ENCODE measurements at regions not wholly inside any gene's neighbourhood (a gene's known extent, or its start where the extent isn't known, plus 50 kb on each side); places are given as distances from the start of the nearest gene placed in this dataset.

GRCh38 chr4:8699063-8699385 is 106.5 kb downstream of the CPZ start:
- no peak for TF ChIP-seq CTCF (conservative IDR thresholded peaks at IDR 0.05)
- Mint-ChIP-seq H3K27ac (no peak overlapping the region), H3K27me3 (peaks cover 46% of the 10 kb centered on the region), H3K36me3 (no peaks in the 10 kb centered on the region), H3K4me1 (ENCODE audit: unreplicated experiment) (peaks cover 10% of the 10 kb centered on the region), H3K9me3 (peaks cover 5% of the 10 kb centered on the region), H3K4me3 (no peak overlapping the region)
- no peak for DNase-seq (ENCODE audit: extremely low spot score, unreplicated experiment)

GRCh38 chr4:8698341-8699062 is 105.9 kb downstream of the CPZ start:
- Mint-ChIP-seq H3K4me1 (ENCODE audit: unreplicated experiment) (peaks cover 10% of the 10 kb centered on the region), H3K36me3 (no peaks in the 10 kb centered on the region), H3K27ac (no peak overlapping the region), H3K27me3 (peaks cover 49% of the 10 kb centered on the region), H3K4me3 (no peak overlapping the region), H3K9me3 (peaks cover 5% of the 10 kb centered on the region)
- DNase-seq (ENCODE audit: extremely low spot score, unreplicated experiment), result peak; percentile 64
- TF ChIP-seq CTCF (conservative IDR thresholded peaks at IDR 0.05), result no peak

- peak; percentile 40 for DNase-seq (ENCODE audit: extremely low spot score, unreplicated experiment)
- peaks cover 5% of the 10 kb centered on the region for H3K9me3 Mint-ChIP-seq
Measured at GRCh38 chr4:8697826-8698225, 105.3 kb downstream of the CPZ start.

GRCh38 chr4:8696369-8697127 is 104.0 kb downstream of the CPZ start:
- H3K4me3 Mint-ChIP-seq, result no peak overlapping the region
- no peak for TF ChIP-seq CTCF (conservative IDR thresholded peaks at IDR 0.05)

More at GRCh38 chr4:8697826-8698225, 105.3 kb downstream of the CPZ start:
- no peak overlapping the region for H3K27ac Mint-ChIP-seq
- peaks cover 48% of the 10 kb centered on the region for H3K27me3 Mint-ChIP-seq
- no peak for TF ChIP-seq CTCF (conservative IDR thresholded peaks at IDR 0.05)
- no peak overlapping the region for H3K4me3 Mint-ChIP-seq
- H3K36me3 Mint-ChIP-seq, result no peaks in the 10 kb centered on the region
- peaks cover 10% of the 10 kb centered on the region for H3K4me1 Mint-ChIP-seq (ENCODE audit: unreplicated experiment)

GRCh38 chr4:8695237-8696219 is 103.0 kb downstream of the CPZ start:
- peaks cover 5% of the 10 kb centered on the region for H3K4me1 Mint-ChIP-seq (ENCODE audit: unreplicated experiment)
- no peak for TF ChIP-seq CTCF (conservative IDR thresholded peaks at IDR 0.05)
- H3K4me3 Mint-ChIP-seq, result no peak overlapping the region
- H3K27me3 Mint-ChIP-seq, result peaks cover 48% of the 10 kb centered on the region
- H3K9me3 Mint-ChIP-seq, result peaks cover 5% of the 10 kb centered on the region
- no peak overlapping the region for H3K27ac Mint-ChIP-seq
- DNase-seq (ENCODE audit: extremely low spot score, unreplicated experiment), result peak; percentile 43
- no peaks in the 10 kb centered on the region for H3K36me3 Mint-ChIP-seq

More at GRCh38 chr4:8696369-8697127, 104.0 kb downstream of the CPZ start:
- Mint-ChIP-seq H3K9me3 (peaks cover 5% of the 10 kb centered on the region), H3K27ac (no peak overlapping the region), H3K4me1 (ENCODE audit: unreplicated experiment) (peaks cover 10% of the 10 kb centered on the region), H3K27me3 (peaks cover 47% of the 10 kb centered on the region), H3K36me3 (no peaks in the 10 kb centered on the region)
- DNase-seq (ENCODE audit: extremely low spot score, unreplicated experiment), result no peak
